GM12801 (cell line): ENCODE measurements at regions not wholly inside any gene's neighbourhood (a gene's known extent, or its start where the extent isn't known, plus 50 kb on each side); places are given as distances from the start of the nearest gene placed in this dataset.

ENCODE experiments used
- TF ChIP-seq, protein P1 (sequence below): IDR thresholded peaks from one replicate; pipeline ENCODE4 v1.5.1; 2011; ENCODE audit warnings: control low read depth; ENCODE audit not compliant: insufficient read length; ENCODE audit errors: extremely low read depth

DNA sequence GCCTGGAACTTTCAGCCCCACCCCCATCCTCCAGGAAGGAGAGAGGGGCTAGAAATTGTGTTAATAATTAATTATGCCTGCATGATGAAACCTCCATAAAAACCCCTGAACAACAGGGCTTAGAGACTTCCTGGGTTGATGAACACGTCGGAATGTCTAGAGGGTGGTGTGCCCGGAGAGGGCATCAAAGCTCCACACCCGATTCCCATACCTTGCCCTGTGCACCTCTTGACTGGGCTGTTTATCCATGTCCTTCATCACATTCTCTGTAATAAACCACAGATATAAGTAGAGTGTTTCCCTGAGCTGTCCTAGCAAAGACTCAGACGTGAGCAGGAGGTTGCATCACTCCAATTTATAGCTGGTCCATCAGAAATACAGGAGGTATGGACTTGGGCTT, 624.0 kb downstream of the NPHP4 start:
- TF ChIP-seq, protein P1, sequence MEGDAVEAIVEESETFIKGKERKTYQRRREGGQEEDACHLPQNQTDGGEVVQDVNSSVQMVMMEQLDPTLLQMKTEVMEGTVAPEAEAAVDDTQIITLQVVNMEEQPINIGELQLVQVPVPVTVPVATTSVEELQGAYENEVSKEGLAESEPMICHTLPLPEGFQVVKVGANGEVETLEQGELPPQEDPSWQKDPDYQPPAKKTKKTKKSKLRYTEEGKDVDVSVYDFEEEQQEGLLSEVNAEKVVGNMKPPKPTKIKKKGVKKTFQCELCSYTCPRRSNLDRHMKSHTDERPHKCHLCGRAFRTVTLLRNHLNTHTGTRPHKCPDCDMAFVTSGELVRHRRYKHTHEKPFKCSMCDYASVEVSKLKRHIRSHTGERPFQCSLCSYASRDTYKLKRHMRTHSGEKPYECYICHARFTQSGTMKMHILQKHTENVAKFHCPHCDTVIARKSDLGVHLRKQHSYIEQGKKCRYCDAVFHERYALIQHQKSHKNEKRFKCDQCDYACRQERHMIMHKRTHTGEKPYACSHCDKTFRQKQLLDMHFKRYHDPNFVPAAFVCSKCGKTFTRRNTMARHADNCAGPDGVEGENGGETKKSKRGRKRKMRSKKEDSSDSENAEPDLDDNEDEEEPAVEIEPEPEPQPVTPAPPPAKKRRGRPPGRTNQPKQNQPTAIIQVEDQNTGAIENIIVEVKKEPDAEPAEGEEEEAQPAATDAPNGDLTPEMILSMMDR = no peak

DNA sequence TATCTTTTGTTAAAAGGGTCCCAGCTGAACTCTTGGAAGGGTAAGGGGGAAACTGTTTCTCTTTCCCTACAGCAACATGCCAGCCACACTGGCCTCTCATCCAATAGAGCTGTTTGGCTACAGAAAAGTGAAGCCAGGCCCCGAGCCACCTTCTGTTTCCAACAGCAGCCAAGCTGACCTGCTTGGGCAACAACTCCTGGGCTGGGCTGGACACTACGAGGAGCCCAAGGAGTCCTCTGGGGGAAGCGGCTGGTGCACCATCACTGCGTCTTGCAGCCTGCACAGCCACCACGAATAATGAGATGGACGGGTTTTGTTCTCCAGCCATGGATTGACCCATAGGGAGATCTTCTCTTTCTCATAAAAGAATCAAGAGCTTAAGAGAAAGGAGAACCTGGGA, 624.9 kb downstream of the NPHP4 start:
- TF ChIP-seq, protein P1 = no peak

GRCh38 chr1:5365751-5366150, 626.5 kb downstream of the NPHP4 start:
- TF ChIP-seq, protein P1 = no peak

- TF ChIP-seq, protein P1 = no peak
These were observed 627.6 kb downstream of the NPHP4 start for GRCh38 chr1:5364591-5364990.

DNA sequence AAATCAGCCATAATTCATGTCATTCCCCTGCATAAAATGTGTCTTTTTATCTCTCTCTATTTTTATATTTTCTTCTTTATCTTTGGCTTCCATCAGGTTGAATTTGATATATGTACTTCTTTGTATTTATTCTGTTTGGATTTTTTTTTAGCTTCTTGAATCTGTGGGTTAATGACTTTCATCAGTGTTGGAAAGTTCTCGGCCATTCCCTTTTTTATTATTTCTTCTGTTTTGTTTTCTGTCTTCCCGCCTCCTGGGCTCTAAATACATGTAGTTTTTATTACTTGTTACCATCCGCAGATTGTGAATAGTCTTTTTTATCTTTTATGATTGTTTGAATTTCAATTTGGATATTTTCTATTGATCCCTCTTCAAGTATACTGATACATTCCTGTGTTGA, 637.5 kb downstream of the NPHP4 start:
- TF ChIP-seq, protein P1 = no peak

DNA sequence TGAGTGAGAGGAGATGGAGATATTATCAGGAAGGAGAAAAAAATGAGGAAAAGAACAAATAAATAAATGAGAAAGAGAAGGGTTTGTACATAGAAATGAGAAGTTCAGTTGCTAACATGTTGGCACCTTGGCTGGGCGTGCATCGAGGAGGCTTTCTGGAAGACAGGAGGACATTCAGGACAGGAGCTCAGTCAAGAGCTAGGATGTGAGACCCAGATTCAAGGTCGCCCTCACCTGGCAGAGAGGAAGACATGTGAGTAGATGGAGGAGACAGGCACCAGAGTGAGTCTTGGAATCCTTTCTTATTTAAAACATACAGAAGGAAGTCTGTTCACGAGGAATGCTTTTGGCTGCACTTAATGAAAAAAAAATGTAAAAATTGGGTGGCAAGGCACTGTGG, 640.9 kb downstream of the NPHP4 start:
- TF ChIP-seq, protein P1 = no peak

GRCh38 chr1:5349526-5349925, 642.7 kb downstream of the NPHP4 start:
- TF ChIP-seq, protein P1 = no peak
